ENCODE measurements at regions not wholly inside any gene's neighbourhood (a gene's known extent, or its start where the extent isn't known, plus 50 kb on each side); places are given as distances from the start of the nearest gene placed in this dataset.

- H3K27me3 Mint-ChIP-seq = no peaks in the 10 kb centered on the region
- no peaks in the 10 kb centered on the region for H3K36me3 Mint-ChIP-seq
- H3K27ac Mint-ChIP-seq = no peak overlapping the region
- peaks cover 5% of the 10 kb centered on the region for H3K9me3 Mint-ChIP-seq
- no peak overlapping the region for H3K4me3 Mint-ChIP-seq
- no peak for DNase-seq
- no peaks in the 10 kb centered on the region for H3K4me1 Mint-ChIP-seq
These were observed 707.1 kb upstream of the SLIT2 start for GRCh38 chr4:19544446-19545125.

GRCh38 chr4:19540859-19541540 is 710.7 kb upstream of the SLIT2 start:
- no peak overlapping the region for H3K27ac Mint-ChIP-seq
- no peaks in the 10 kb centered on the region for H3K27me3 Mint-ChIP-seq
- H3K4me3 Mint-ChIP-seq = no peak overlapping the region
- no peaks in the 10 kb centered on the region for H3K4me1 Mint-ChIP-seq
- no peaks in the 10 kb centered on the region for H3K36me3 Mint-ChIP-seq
- H3K9me3 Mint-ChIP-seq = peaks cover 5% of the 10 kb centered on the region
- DNase-seq = no peak

- Mint-ChIP-seq H3K4me1 (no peaks in the 10 kb centered on the region), H3K36me3 (no peaks in the 10 kb centered on the region), H3K9me3 (peaks cover 5% of the 10 kb centered on the region), H3K27ac (no peak overlapping the region), H3K27me3 (no peaks in the 10 kb centered on the region), H3K4me3 (no peak overlapping the region)
- DNase-seq = no peak
These were observed 712.5 kb upstream of the SLIT2 start for GRCh38 chr4:19539201-19539600.

- Mint-ChIP-seq H3K9me3 (peaks cover 6% of the 10 kb centered on the region), H3K4me1 (no peaks in the 10 kb centered on the region), H3K27ac (no peak overlapping the region), H3K4me3 (no peak overlapping the region), H3K36me3 (no peaks in the 10 kb centered on the region), H3K27me3 (no peaks in the 10 kb centered on the region)
- no peak for DNase-seq
These were observed 717.5 kb upstream of the SLIT2 start for GRCh38 chr4:19534159-19534558.

GRCh38 chr4:19531906-19532848 is 719.5 kb upstream of the SLIT2 start:
- H3K27me3 Mint-ChIP-seq = no peaks in the 10 kb centered on the region
- no peaks in the 10 kb centered on the region for H3K4me1 Mint-ChIP-seq
- DNase-seq = no peak
- no peaks in the 10 kb centered on the region for H3K36me3 Mint-ChIP-seq
- no peak overlapping the region for H3K4me3 Mint-ChIP-seq
- no peak overlapping the region for H3K27ac Mint-ChIP-seq
- peaks cover 4% of the 10 kb centered on the region for H3K9me3 Mint-ChIP-seq

GRCh38 chr4:19523964-19524363 is 727.7 kb upstream of the SLIT2 start:
- Mint-ChIP-seq H3K4me3 (no peak overlapping the region), H3K27me3 (no peaks in the 10 kb centered on the region), H3K27ac (no peak overlapping the region), H3K4me1 (no peaks in the 10 kb centered on the region), H3K36me3 (no peaks in the 10 kb centered on the region), H3K9me3 (peaks cover 2% of the 10 kb centered on the region)
- DNase-seq = no peak

- no peak overlapping the region for H3K4me3 Mint-ChIP-seq
- no peak overlapping the region for H3K27ac Mint-ChIP-seq
- no peak for DNase-seq
- peaks cover 2% of the 10 kb centered on the region for H3K9me3 Mint-ChIP-seq
- H3K4me1 Mint-ChIP-seq = no peaks in the 10 kb centered on the region
- no peaks in the 10 kb centered on the region for H3K27me3 Mint-ChIP-seq
- no peaks in the 10 kb centered on the region for H3K36me3 Mint-ChIP-seq
These were observed 728.7 kb upstream of the SLIT2 start for GRCh38 chr4:19522966-19523365.

GRCh38 chr4:19520939-19521520 is 730.7 kb upstream of the SLIT2 start:
- no peak for DNase-seq
- no peaks in the 10 kb centered on the region for H3K4me1 Mint-ChIP-seq
- no peaks in the 10 kb centered on the region for H3K27me3 Mint-ChIP-seq
- no peak overlapping the region for H3K27ac Mint-ChIP-seq
- no peak overlapping the region for H3K4me3 Mint-ChIP-seq
- no peaks in the 10 kb centered on the region for H3K36me3 Mint-ChIP-seq
- H3K9me3 Mint-ChIP-seq = peaks cover 4% of the 10 kb centered on the region

- no peak overlapping the region for H3K27ac Mint-ChIP-seq
- no peak overlapping the region for H3K4me3 Mint-ChIP-seq
- H3K4me1 Mint-ChIP-seq = no peaks in the 10 kb centered on the region
- no peak for DNase-seq
- H3K9me3 Mint-ChIP-seq = peaks cover 7% of the 10 kb centered on the region
- H3K36me3 Mint-ChIP-seq = no peaks in the 10 kb centered on the region
- no peaks in the 10 kb centered on the region for H3K27me3 Mint-ChIP-seq
These were observed 737.2 kb upstream of the SLIT2 start for GRCh38 chr4:19514276-19515070.

- Mint-ChIP-seq H3K27me3 (no peaks in the 10 kb centered on the region), H3K4me3 (no peak overlapping the region), H3K9me3 (peaks cover 7% of the 10 kb centered on the region), H3K36me3 (no peaks in the 10 kb centered on the region), H3K27ac (no peak overlapping the region), H3K4me1 (no peaks in the 10 kb centered on the region)
- no peak for DNase-seq
These were observed 739.6 kb upstream of the SLIT2 start for GRCh38 chr4:19512086-19512485.

GRCh38 chr4:19510993-19511392 is 740.7 kb upstream of the SLIT2 start:
- Mint-ChIP-seq H3K4me1 (no peaks in the 10 kb centered on the region), H3K27me3 (no peaks in the 10 kb centered on the region), H3K9me3 (peaks cover 5% of the 10 kb centered on the region), H3K4me3 (no peak overlapping the region), H3K36me3 (no peaks in the 10 kb centered on the region), H3K27ac (no peak overlapping the region)
- no peak for DNase-seq

GRCh38 chr4:19508442-19508841 is 743.3 kb upstream of the SLIT2 start:
- no peak for DNase-seq
- Mint-ChIP-seq H3K4me1 (no peaks in the 10 kb centered on the region), H3K9me3 (peaks cover 2% of the 10 kb centered on the region), H3K27me3 (no peaks in the 10 kb centered on the region), H3K27ac (no peak overlapping the region), H3K36me3 (no peaks in the 10 kb centered on the region), H3K4me3 (no peak overlapping the region)

GRCh38 chr4:19497705-19498104 is 754.0 kb upstream of the SLIT2 start:
- no peak for DNase-seq
- H3K27ac Mint-ChIP-seq = no peak overlapping the region
- no peak overlapping the region for H3K4me3 Mint-ChIP-seq
- H3K36me3 Mint-ChIP-seq = no peaks in the 10 kb centered on the region
- H3K9me3 Mint-ChIP-seq = no peaks in the 10 kb centered on the region
- no peaks in the 10 kb centered on the region for H3K4me1 Mint-ChIP-seq
- no peaks in the 10 kb centered on the region for H3K27me3 Mint-ChIP-seq

- Mint-ChIP-seq H3K27ac (no peak overlapping the region), H3K4me3 (no peak overlapping the region), H3K27me3 (no peaks in the 10 kb centered on the region), H3K36me3 (no peaks in the 10 kb centered on the region), H3K4me1 (no peaks in the 10 kb centered on the region), H3K9me3 (no peaks in the 10 kb centered on the region)
- no peak for DNase-seq
These were observed 754.9 kb upstream of the SLIT2 start for GRCh38 chr4:19496756-19497155.

All from activated naive CD8-positive, alpha-beta T cell treated with anti-CD3 and anti-CD28 coated beads for 36 hours (primary cell).